ENCODE measurements at regions not wholly inside any gene's neighbourhood (a gene's known extent, or its start where the extent isn't known, plus 50 kb on each side); places are given as distances from the start of the nearest gene placed in this dataset.

- H3K18ac ChIP-seq (ENCODE audit: extremely low read depth, low read length) = no peak overlapping the region
- H4K20me1 ChIP-seq (replicated peaks in 1 of 2; ENCODE audit: control insufficient read depth in 1 of 2, insufficient read depth in 2 of 2, low read length in 2 of 2) = peaks cover 0 to 4% of the 10 kb centered on the region in 2 experiments
- peak overlapping the region; percentile 41 to 65 for H3K4me2 ChIP-seq (ENCODE audit: insufficient read depth in 1 of 2, low read depth in 2 of 2, low read length in 2 of 2)
- no peak overlapping the region for H2BK15ac ChIP-seq (ENCODE audit: low read length)
- H3K27me3 ChIP-seq (replicated peaks in 1 of 4; ENCODE audit: control insufficient read depth in 3 of 4, extremely low read depth in 1 of 4, insufficient read depth in 3 of 4, low read length in 3 of 4) = peaks cover 0 to 8% (median 5%) of the 10 kb centered on the region in 4 experiments; a peak in 3 of 7 replicates
- peak overlapping the region; percentile 33 for H4K91ac ChIP-seq (replicated peaks; ENCODE audit: insufficient read length, low read length)
- H3K23ac ChIP-seq (ENCODE audit: insufficient read length) = no peak overlapping the region
- 0 out of 2 replicates have a peak, but pooled peaks cover 3% of the 10 kb centered on the region for H3K23me2 ChIP-seq (ENCODE audit: low read depth, low read length)
- no peak overlapping the region for H3K56ac ChIP-seq (replicated peaks; ENCODE audit: insufficient read length, low read depth, low read length)
- peak overlapping the region; percentile 88; the same call in 1 of the 2 replicates for H2BK20ac ChIP-seq (ENCODE audit: low read length)
- TF ChIP-seq RBBP5 (IDR thresholded peaks at IDR 0.05; ENCODE audit: borderline replicate concordance, low read depth, low read length) (no peak), BCL11A (IDR thresholded peaks at IDR 0.05; ENCODE audit: low read depth in 2 of 2, low read length in 2 of 2) (no peak), KDM1A (IDR thresholded peaks at IDR 0.05; ENCODE audit: borderline replicate concordance, low read length) (no peak), EP300 (IDR thresholded peaks at IDR 0.05; ENCODE audit: borderline replicate concordance in 1 of 2, low read depth in 2 of 2, low read length in 2 of 2) (peak in 1 of 2 experiments; percentile 54; a peak in 1 of 3 replicates), RAD21 (IDR thresholded peaks at IDR 0.05 in 1 of 2, conservative IDR thresholded peaks at IDR 0.05 in 1 of 2; ENCODE audit: low read depth in 2 of 2, low read length in 2 of 2) (peak; percentile 81 to 83), CTCF (IDR thresholded peaks at IDR 0.05; ENCODE audit: control extremely low read depth in 1 of 3, insufficient read depth in 1 of 3, low read depth in 1 of 3, low read length in 3 of 3) (peak in 2 of 3 experiments; percentile 38 to 68; a peak in 2 of 4 replicates)
- no peak for DNase-seq (ENCODE audit: low read depth in 1 of 2, low spot score in 2 of 2)
- H3K27ac ChIP-seq (ENCODE audit: low read depth, low read length) = no peak overlapping the region
- H3K79me1 ChIP-seq (ENCODE audit: low read depth, low read length) = no peaks in the 10 kb centered on the region
- no peak overlapping the region for H4K8ac ChIP-seq (ENCODE audit: extremely low read depth, insufficient read depth, low read length)
- H2BK12ac ChIP-seq (ENCODE audit: low read depth, low read length) = 0 out of 2 replicates have a peak overlapping the region, but pooled peaks have one; percentile 61
- H2AK5ac ChIP-seq (ENCODE audit: low read depth, low read length) = no peak overlapping the region
- no peak overlapping the region for H2BK120ac ChIP-seq (replicated peaks; ENCODE audit: low read depth, low read length)
- peaks cover 0 to 4% (median 2%) of the 10 kb centered on the region in 4 experiments; a peak in 4 of 7 replicates for H3K4me1 ChIP-seq (replicated peaks in 1 of 4; ENCODE audit: control insufficient read depth in 3 of 4, insufficient read depth in 4 of 4, low read length in 3 of 4)
- WGBS, 2 experiments (ENCODE audit: extremely low coverage in 1 of 2, insufficient coverage in 1 of 2, insufficient read length in 1 of 2, insufficient replicate concordance in 2 of 2, low coverage in 1 of 2, low lambda C conversion rate in 2 of 2, missing lambda C conversion rate in 1 of 2) = 8% methylated on average over 8 of the region's 8 CpGs; no CpG with 5 or more reads in 1 of the 2 experiments
- no peak overlapping the region for H3K14ac ChIP-seq (ENCODE audit: insufficient read length)
- peak; percentile 75 for FAIRE-seq
- H2BK5ac ChIP-seq (ENCODE audit: low read depth, low read length) = no peak overlapping the region
- no peaks in the 10 kb centered on the region for H3K36me3 ChIP-seq (ENCODE audit: control insufficient read depth in 2 of 4, insufficient read depth in 4 of 4, low read length in 3 of 4)
- H3K79me2 ChIP-seq (ENCODE audit: control insufficient read depth in 1 of 2, insufficient read depth in 2 of 2, low read length in 2 of 2) = no peaks in the 10 kb centered on the region
- H3K4ac ChIP-seq (replicated peaks; ENCODE audit: insufficient read length, low read depth, low read length) = peak overlapping the region; percentile 70
- ChIA-PET POLR2A (ENCODE audit: partially characterized antibody) (interaction anchor here (0.6 to 1.3 kb wide), 4 partner anchors 10 to 524 kb away, joined by 3 to 4 read pairs (median 3); no protein-coding TSS in a partner anchor), CTCF (ENCODE audit: partially characterized antibody) (interaction anchor here (0.6 to 4.8 kb wide), 45 partner anchors 9 to 1954 kb away, joined by 3 to 70 read pairs (median 4); partner anchors contain the start of gene PAX3)
- no peak overlapping the region for H4K5ac ChIP-seq (ENCODE audit: insufficient read length, low read depth, low read length)
- H2AFZ ChIP-seq (ENCODE audit: low read length) = no peak overlapping the region
- H3K4me3 ChIP-seq (ENCODE audit: extremely low read depth in 1 of 4, insufficient read depth in 2 of 4, low read depth in 3 of 4, low read length in 4 of 4) = peak overlapping the region in 3 of 4 experiments; percentile 9 to 45 (median 30); a peak in 5 of 8 replicates
- H3K9ac ChIP-seq (replicated peaks in 1 of 4; ENCODE audit: extremely low read depth in 1 of 4, low read depth in 3 of 4, low read length in 3 of 4) = no peak overlapping the region
- peaks cover 2 to 9% of the 10 kb centered on the region in 2 experiments; a peak in 1 of 4 replicates for H3K9me3 ChIP-seq (ENCODE audit: insufficient read depth in 2 of 2, low read depth in 1 of 2, low read length in 1 of 2)
Measured at GRCh38 chr2:222024932-222025880, 273.6 kb downstream of the PAX3 start.

Data from H1 (cell line).